ENCODE measurements at regions not wholly inside any gene's neighbourhood (a gene's known extent, or its start where the extent isn't known, plus 50 kb on each side); places are given as distances from the start of the nearest gene placed in this dataset.

DNA sequence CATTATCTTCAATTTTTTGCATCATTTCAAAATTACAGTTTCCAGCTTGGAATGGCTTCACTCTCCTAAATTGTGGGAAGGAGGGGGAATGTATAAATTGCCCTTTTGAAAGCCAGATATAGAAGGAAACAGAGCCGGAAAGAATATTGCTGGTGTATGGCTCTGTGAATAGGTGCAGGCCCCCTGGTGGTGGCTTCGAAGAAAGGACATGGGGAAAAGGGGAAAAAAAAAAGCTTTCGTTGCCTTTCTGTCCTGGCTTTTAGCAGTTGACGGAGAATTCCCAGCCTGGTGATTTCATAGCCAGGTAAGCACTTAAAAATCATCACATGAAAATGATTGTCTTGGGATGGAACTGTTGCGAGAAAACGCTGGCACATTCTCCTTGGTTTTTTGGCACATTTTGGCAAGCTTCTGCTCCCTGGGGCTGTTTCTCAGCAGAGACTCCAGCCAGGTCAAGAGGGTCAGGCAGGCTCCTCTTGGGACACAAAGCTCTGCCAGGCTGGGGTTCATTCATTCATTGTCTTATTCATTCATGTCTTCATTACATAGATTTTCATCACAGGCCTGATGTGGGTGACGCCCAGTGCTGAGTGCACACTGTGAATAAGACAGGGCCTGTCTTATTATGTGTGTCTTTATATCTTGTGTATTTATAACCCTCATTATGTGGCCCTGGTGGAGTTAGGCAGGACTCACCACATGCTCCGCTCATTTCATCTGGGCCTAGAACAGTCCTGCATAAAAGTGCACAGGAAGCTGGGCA, 300.0 kb upstream of the TPM1 start:
- TF ChIP-seq SPI1 (IDR thresholded peaks at IDR 0.05; ENCODE audit: low read depth, low read length) = no peak
- TF ChIP-seq POLR2A (IDR thresholded peaks at IDR 0.05; ENCODE audit: low read depth, low read length) = no peak
- no peak for TF ChIP-seq POU2F2 (IDR thresholded peaks at IDR 0.05; ENCODE audit: low read depth, low read length)
- TF ChIP-seq TAF1 (IDR thresholded peaks at IDR 0.05; ENCODE audit: low read depth, low read length) = no peak
- no peak for TF ChIP-seq PAX5 (IDR thresholded peaks at IDR 0.05; ENCODE audit: insufficient read depth, low read length, severe bottlenecking)
- TF ChIP-seq POLR2AphosphoS5 (IDR thresholded peaks at IDR 0.05; ENCODE audit: low read depth, low read length) = no peak
- no peak for FAIRE-seq
- DNase-seq (ENCODE audit: insufficient read length, low spot score) = peak; percentile 32

DNA sequence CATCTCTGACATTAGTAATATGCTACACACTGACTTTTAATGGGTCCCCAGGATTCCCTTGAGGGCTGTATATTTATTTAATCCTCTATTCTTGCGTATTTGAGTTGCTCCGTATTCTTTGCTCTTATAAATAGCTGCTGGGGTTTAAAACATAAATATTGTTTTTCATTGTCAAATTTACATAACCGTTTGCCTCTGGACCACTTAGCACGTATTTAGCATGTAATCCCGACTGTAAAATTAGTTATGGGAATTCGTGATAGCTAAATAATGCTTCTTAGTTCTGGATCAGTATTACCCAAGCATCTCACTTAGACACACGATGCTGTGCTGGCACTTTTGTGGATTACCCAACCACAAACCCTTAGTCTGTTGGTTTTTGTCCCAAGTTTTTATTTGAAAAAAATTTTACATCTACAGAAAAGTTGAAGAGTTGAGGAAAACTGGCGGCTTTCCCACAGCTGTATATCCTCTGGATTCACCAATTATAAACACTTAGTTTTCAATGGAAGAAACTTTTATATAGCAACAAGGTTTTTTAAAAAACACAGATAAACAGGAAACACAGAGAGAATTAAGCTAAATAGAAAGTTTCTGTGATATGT, 296.8 kb upstream of the TPM1 start:
- DNase-seq (ENCODE audit: insufficient read length, low spot score) (no peak), FAIRE-seq (no peak)
- no peak for TF ChIP-seq POU2F2 (IDR thresholded peaks at IDR 0.05; ENCODE audit: low read depth, low read length)
- no peak for TF ChIP-seq TAF1 (IDR thresholded peaks at IDR 0.05; ENCODE audit: low read depth, low read length)
- TF ChIP-seq PAX5 (IDR thresholded peaks at IDR 0.05; ENCODE audit: insufficient read depth, low read length, severe bottlenecking) = no peak
- no peak for TF ChIP-seq SPI1 (IDR thresholded peaks at IDR 0.05; ENCODE audit: low read depth, low read length)
- TF ChIP-seq POLR2A (IDR thresholded peaks at IDR 0.05; ENCODE audit: low read depth, low read length) = no peak
- no peak for TF ChIP-seq POLR2AphosphoS5 (IDR thresholded peaks at IDR 0.05; ENCODE audit: low read depth, low read length)

DNA sequence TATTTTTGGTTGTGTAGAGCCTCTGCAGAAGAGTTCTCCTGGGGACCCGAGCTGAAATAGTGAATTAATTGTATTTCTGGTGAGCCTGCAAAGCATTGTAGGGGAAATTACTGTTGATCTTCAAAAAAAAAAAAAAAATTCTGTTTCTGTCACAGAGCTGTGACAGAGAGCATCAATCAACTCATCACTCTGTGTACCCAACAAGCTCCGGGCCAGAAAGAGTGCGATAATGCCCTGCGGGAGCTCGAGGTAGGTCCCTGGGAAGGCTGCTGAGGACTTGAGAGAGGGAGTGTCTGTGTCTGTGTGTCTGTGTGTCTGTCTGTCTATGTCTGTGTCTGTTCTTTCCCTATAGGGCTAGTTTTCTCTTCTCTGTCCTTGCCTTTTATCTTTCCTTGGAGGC, 294.4 kb upstream of the TPM1 start:
- TF ChIP-seq POLR2A (IDR thresholded peaks at IDR 0.05; ENCODE audit: low read depth, low read length) = no peak
- TF ChIP-seq POLR2AphosphoS5 (IDR thresholded peaks at IDR 0.05; ENCODE audit: low read depth, low read length) = no peak
- TF ChIP-seq TAF1 (IDR thresholded peaks at IDR 0.05; ENCODE audit: low read depth, low read length) = no peak
- TF ChIP-seq SPI1 (IDR thresholded peaks at IDR 0.05; ENCODE audit: low read depth, low read length) = no peak
- no peak for TF ChIP-seq PAX5 (IDR thresholded peaks at IDR 0.05; ENCODE audit: insufficient read depth, low read length, severe bottlenecking)
- no peak for TF ChIP-seq POU2F2 (IDR thresholded peaks at IDR 0.05; ENCODE audit: low read depth, low read length)
- DNase-seq (ENCODE audit: insufficient read length, low spot score) (no peak), FAIRE-seq (no peak)

DNA sequence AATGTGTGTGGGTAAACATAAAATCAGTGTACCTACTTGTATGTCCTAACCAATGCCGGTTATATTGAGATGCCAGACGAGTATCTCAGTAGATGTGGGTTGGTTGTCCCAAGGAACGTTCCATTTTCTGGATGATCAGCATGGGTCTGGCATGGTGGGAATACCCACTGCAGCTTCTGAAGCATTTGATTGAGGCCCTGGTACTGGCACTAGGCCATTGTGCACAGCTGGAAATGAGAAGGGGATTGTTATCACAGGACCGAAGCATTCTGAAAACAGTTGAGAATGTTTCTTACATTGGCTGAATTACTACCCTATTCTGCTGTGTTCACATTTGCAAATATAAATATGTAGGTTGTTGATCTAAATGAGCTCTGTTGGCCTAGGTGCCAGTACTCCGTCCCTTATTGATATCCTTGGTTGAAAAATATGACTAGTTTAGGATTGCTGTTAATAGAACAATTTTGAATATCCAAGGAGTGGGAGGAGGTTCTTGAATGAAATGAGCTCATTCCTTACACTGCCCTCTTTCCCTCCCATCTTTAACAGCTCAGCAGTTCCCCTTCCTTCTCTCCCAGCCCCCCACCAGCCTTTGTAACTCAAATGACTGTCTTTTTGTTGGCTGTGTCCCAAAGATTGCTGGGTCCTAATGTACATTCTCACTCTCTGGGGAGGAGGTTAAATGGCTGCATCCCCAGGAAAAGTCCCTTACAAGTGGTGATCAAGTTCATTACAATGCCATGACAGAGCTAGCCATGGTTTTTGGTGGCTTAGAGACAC, 293.3 kb upstream of the TPM1 start:
- DNase-seq (ENCODE audit: insufficient read length, low spot score) (no peak), FAIRE-seq (no peak)
- TF ChIP-seq SPI1 (IDR thresholded peaks at IDR 0.05; ENCODE audit: low read depth, low read length) (no peak), PAX5 (IDR thresholded peaks at IDR 0.05; ENCODE audit: insufficient read depth, low read length, severe bottlenecking) (no peak), POU2F2 (IDR thresholded peaks at IDR 0.05; ENCODE audit: low read depth, low read length) (no peak), TAF1 (IDR thresholded peaks at IDR 0.05; ENCODE audit: low read depth, low read length) (no peak), POLR2A (IDR thresholded peaks at IDR 0.05; ENCODE audit: low read depth, low read length) (no peak), POLR2AphosphoS5 (IDR thresholded peaks at IDR 0.05; ENCODE audit: low read depth, low read length) (no peak)

DNA sequence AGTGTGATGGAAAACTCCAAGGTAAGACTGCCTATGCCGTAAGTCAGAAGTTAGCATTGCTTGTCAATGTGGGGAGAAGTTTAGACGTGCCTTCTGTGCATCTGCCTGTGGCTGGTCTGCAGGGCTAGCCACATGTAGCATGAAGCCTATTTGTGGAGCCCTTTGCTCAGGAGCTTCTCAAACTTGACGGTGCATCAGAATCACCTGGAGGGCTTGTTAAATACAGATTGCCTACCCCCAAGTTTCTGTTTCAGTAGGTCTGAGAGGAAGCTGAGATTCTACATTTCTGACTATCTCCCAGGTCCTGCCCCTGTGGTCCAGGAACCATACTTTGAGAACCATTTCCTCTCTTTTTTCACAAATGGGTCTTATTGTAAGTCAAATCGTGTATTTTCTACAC, 292.1 kb upstream of the TPM1 start:
- TF ChIP-seq POLR2AphosphoS5 (IDR thresholded peaks at IDR 0.05; ENCODE audit: low read depth, low read length) (no peak), TAF1 (IDR thresholded peaks at IDR 0.05; ENCODE audit: low read depth, low read length) (no peak), PAX5 (IDR thresholded peaks at IDR 0.05; ENCODE audit: insufficient read depth, low read length, severe bottlenecking) (no peak), POU2F2 (IDR thresholded peaks at IDR 0.05; ENCODE audit: low read depth, low read length) (no peak), POLR2A (IDR thresholded peaks at IDR 0.05; ENCODE audit: low read depth, low read length) (no peak)
- DNase-seq (ENCODE audit: insufficient read length, low spot score) = no peak
- FAIRE-seq = no peak

DNA sequence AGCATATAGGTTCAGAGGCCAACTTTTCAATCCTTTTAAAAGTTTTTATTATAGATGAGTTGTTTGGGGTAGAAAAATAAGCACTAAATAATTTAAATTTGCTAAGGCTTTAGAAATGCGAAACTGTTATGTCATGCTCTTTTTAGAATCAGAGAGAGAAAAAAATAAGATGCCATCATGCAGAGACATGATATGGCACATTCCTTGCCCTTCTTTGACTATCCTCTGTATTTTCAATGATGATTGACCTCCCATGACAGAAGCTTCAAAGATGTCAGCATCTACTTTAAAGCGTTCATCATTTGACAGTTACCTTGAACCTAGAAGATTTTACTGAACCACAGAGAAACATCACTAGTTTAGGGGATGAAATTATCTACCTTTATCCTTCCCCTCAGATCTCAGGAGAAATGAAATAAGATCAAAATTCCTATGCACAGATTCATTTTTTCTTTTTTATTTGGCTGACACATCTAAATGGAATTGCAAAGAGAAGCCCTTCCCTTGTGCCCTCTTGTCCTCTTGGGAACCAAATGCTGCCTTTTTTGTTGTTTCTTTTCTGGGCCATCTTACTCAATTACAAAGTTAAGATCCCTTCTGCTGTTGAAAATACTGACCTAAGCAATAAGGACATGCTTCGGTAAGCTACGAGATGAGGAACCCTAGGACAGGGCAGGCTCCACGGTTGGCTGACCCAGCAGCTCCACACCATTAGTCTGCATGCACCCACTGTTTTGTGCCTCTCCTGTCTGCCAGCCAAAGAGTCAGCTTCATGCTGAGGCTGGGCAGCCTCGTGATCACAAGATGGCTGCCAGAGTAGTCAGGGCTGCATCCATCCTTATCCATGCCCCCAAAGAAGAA, 289.7 kb upstream of the TPM1 start:
- TF ChIP-seq POLR2A (IDR thresholded peaks at IDR 0.05; ENCODE audit: low read depth, low read length) = no peak
- TF ChIP-seq SPI1 (IDR thresholded peaks at IDR 0.05; ENCODE audit: low read depth, low read length) = no peak
- TF ChIP-seq POU2F2 (IDR thresholded peaks at IDR 0.05; ENCODE audit: low read depth, low read length) = no peak
- no peak for TF ChIP-seq POLR2AphosphoS5 (IDR thresholded peaks at IDR 0.05; ENCODE audit: low read depth, low read length)
- TF ChIP-seq TAF1 (IDR thresholded peaks at IDR 0.05; ENCODE audit: low read depth, low read length) = no peak
- TF ChIP-seq PAX5 (IDR thresholded peaks at IDR 0.05; ENCODE audit: insufficient read depth, low read length, severe bottlenecking) = no peak
- FAIRE-seq (no peak), DNase-seq (ENCODE audit: insufficient read length, low spot score) (no peak)

DNA sequence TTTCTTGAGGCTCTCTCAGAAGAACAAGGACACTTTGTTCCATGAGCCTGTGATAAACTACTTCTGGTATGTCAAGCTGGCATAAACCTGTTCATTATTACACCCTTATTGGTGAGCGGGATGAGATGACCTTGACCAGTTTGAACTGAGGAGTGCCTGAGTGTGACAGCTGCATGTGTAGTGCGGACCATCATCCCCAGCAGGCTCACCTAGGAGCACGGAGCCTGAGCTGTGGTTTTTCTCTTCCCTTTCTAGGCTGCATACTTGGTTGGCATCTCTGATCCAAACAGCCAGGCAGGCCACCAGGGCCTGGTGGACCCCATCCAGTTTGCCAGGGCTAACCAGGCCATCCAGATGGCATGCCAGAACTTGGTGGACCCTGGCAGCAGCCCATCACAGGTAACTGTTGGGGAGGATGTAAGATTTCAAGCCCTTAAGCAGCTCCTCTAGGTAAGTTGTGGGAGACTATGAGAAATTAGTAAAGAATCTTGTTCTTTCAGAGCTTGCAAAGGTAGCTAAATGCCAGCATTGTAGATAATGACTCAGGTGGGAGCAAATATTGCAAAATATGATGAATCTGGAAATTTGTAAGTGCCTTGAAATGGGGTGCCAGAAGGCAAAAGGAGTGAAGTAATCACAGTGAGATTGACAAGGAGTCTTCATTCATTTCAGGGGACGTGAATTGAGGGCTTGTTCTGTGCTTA, 288.9 kb upstream of the TPM1 start:
- no peak for TF ChIP-seq SPI1 (IDR thresholded peaks at IDR 0.05; ENCODE audit: low read depth, low read length)
- no peak for TF ChIP-seq PAX5 (IDR thresholded peaks at IDR 0.05; ENCODE audit: insufficient read depth, low read length, severe bottlenecking)
- TF ChIP-seq POLR2AphosphoS5 (IDR thresholded peaks at IDR 0.05; ENCODE audit: low read depth, low read length) = no peak
- TF ChIP-seq TAF1 (IDR thresholded peaks at IDR 0.05; ENCODE audit: low read depth, low read length) = no peak
- TF ChIP-seq POU2F2 (IDR thresholded peaks at IDR 0.05; ENCODE audit: low read depth, low read length) = no peak
- TF ChIP-seq POLR2A (IDR thresholded peaks at IDR 0.05; ENCODE audit: low read depth, low read length) = no peak
- DNase-seq (ENCODE audit: insufficient read length, low spot score) = no peak
- FAIRE-seq = no peak

DNA sequence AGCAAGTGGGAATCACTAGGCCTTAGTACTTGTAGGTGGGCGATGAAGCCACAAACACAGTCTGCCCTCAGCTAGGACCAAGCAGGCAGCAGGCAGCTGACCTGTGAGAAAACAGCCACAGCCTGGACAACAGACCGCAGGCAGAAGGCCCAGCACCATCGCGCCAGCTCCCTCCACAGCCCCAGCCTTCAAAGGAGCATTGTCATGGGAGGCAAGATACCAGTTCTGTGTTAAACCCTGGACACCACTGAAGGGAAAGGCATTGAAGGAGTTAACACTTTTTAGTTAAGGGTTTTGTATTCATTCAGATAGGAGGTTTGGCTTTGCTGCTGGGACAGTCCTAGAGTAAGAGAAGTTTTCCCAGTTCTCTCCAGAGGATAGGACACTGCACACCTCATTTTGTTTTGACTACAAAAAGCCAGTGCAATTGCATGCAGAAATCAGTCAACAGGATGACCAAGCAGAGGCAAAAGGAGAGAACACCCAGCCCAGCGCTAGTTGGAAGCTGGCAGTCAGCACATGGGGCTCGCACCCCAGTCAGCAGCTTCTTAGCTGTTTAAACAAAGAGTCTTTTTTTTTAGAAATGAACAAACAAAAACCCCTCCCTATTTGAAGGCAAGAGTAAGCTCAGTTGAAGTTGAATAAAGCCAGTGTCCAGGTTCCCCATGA, 286.1 kb upstream of the TPM1 start:
- no peak for TF ChIP-seq SPI1 (IDR thresholded peaks at IDR 0.05; ENCODE audit: low read depth, low read length)
- no peak for TF ChIP-seq PAX5 (IDR thresholded peaks at IDR 0.05; ENCODE audit: insufficient read depth, low read length, severe bottlenecking)
- no peak for TF ChIP-seq POLR2A (IDR thresholded peaks at IDR 0.05; ENCODE audit: low read depth, low read length)
- no peak for TF ChIP-seq TAF1 (IDR thresholded peaks at IDR 0.05; ENCODE audit: low read depth, low read length)
- no peak for DNase-seq (ENCODE audit: insufficient read length, low spot score)
- FAIRE-seq = no peak
